GM12873 (cell line): ENCODE measurements at regions not wholly inside any gene's neighbourhood (a gene's known extent, or its start where the extent isn't known, plus 50 kb on each side); places are given as distances from the start of the nearest gene placed in this dataset.

Source experiments
- CTCF ChIP-seq: IDR thresholded peaks from 2 replicates; pipeline ENCODE4 v1.5.1; 2012; ENCODE audit warnings: low read depth, mild to moderate bottlenecking, moderate library complexity, low read length, control low read depth; ENCODE audit not compliant: insufficient read depth; ENCODE audit errors: missing control alignments

GRCh38 chr11:109752212-109752825 lies 330.3 kb downstream of the C11orf87 start:
- TF ChIP-seq CTCF: no peak

- TF ChIP-seq CTCF: no peak
Observed at GRCh38 chr11:109756521-109756920, 334.5 kb downstream of the C11orf87 start.

GRCh38 chr11:109756951-109757350 lies 335.0 kb downstream of the C11orf87 start:
- no peak for TF ChIP-seq CTCF

GRCh38 chr11:109762546-109762945 lies 330.6 kb upstream of the ZC3H12C start:
- TF ChIP-seq CTCF: no peak

- no peak for TF ChIP-seq CTCF
Observed at GRCh38 chr11:109765709-109766311, 327.4 kb upstream of the ZC3H12C start.

GRCh38 chr11:109769858-109770257 lies 323.3 kb upstream of the ZC3H12C start:
- TF ChIP-seq CTCF: no peak

- no peak for TF ChIP-seq CTCF
Observed at GRCh38 chr11:109770323-109770722, 322.9 kb upstream of the ZC3H12C start.
